Tongue (tissue), 1 donor: ENCODE measurements at regions not wholly inside any gene's neighbourhood (a gene's known extent, or its start where the extent isn't known, plus 50 kb on each side); places are given as distances from the start of the nearest gene placed in this dataset.

ENCODE experiments used
- DNase-seq: peaks from one replicate; pipeline ENCODE4 v3.0.0-alpha.2; 2015

GRCh38 chr2:217688494-217688893, 314.3 kb downstream of the TNS1 start:
- DNase-seq = no peak

DNA sequence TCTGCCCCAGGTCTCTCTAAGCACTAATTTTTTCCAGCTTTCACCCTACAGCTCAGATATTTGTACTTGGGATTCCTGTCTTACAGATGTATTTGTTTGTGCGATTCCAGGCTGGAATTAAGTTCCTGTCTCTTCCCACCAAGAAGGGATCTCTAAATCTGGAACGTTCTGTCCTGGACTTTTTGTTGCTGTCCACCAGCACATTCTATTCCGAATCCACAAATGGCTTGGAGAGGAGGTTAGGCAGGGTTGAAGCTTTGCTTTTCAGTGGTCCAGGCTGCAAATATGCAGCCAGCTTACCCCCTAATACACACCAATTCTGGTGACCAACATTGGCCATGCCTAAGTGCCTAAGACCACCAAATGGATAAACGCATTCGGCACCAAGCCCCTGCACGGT, 315.0 kb downstream of the TNS1 start:
- no peak for DNase-seq

- DNase-seq = peak; percentile 80
Observed at GRCh38 chr2:217685255-217685605, 317.6 kb downstream of the TNS1 start.

DNA sequence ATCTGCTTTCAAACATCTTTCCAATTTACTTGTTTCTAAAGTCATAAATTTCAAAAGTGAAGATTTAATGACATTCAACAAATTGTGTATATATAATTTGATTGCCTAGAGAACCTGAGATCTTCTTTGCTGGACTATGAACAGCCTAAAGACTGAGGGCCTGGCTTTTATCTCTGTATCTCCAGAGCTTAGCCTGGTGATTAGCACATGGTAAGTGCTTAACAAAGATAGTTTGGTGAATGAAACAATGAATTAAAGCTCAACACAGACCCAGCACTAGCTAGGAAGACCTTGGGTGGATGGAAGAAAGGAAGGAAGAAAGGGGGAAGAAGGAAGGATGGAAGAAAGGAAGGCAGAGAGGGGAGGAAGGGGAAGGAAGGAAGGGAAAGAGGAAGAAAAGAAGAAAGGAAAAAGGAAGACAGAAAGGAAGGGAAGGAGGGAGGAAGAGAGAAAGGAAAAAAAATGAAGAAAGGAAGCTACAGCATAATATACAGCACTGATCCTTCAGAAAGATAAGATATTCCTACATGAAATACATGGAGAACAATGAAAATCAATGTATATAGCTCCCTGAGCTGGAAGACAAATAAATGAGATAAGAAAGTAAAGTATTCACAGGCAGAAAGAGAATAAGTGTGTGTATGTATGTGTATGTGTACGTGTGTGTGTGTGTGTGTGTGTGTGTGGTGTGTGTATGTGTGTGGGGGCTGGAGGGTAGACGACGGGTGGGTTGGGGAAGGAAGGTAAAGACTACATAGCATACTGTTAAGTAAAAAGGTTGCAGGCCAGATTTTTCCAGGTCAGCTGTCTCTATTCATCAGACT, 318.2 kb downstream of the TNS1 start:
- no peak for DNase-seq

GRCh38 chr2:217683106-217683870, 319.5 kb downstream of the TNS1 start:
- peak; percentile 92 for DNase-seq

- peak; percentile 45 for DNase-seq
Observed at GRCh38 chr2:217681791-217682190, 321.0 kb downstream of the TNS1 start.

DNA sequence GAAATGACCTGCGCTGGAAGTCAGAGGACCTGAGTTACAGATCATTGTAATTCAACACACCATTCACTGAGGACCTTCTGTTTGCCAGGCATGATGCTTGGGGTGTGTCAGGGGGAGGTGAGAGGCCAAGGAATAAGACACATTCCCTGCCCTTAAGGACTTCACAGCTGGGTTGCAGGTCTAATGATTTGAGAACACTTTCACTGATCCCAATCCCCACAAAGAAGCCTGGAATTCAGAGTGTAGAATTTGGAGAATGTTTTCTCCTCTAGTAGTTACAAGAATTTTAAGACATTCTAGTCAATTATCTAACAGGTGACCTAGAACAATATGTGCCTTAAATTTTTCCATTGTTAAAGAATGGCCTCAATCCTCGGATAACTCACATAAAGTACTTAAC, 322.4 kb downstream of the TNS1 start:
- no peak for DNase-seq

GRCh38 chr2:217673627-217674026, 329.2 kb downstream of the TNS1 start:
- DNase-seq = no peak

GRCh38 chr2:217672472-217672871, 330.3 kb downstream of the TNS1 start:
- DNase-seq = no peak

DNA sequence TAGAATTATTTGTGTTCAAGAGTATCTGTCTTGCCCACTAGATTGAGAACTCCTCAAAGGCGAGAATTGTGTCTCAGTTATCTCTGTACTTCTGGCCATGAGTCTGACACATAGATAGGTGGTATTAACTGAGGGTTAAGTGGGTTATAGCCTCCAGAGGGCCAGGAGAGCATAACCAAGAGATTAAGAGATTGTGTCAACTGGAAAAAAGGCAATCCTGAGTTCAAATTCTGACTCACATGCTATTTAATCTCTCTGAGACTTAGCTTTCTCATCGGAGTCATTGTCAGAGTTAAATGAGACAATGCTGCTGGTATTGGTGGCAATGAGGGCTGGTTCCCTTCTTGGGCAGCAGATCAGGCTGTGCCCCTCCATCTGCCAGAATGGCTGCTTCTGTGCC, 330.9 kb downstream of the TNS1 start:
- no peak for DNase-seq

GRCh38 chr2:217671075-217671474, 331.7 kb downstream of the TNS1 start:
- no peak for DNase-seq

- no peak for DNase-seq
Observed at GRCh38 chr2:217669831-217670230, 333.0 kb downstream of the TNS1 start.

GRCh38 chr2:217667512-217667911, 335.3 kb downstream of the TNS1 start:
- peak; percentile 95 for DNase-seq

GRCh38 chr2:217667035-217667434, 335.8 kb downstream of the TNS1 start:
- DNase-seq = peak; percentile 58

- DNase-seq = no peak
Observed at GRCh38 chr2:217666338-217666737, 336.5 kb downstream of the TNS1 start.

- DNase-seq = peak; percentile 56
Observed at GRCh38 chr2:217664761-217665160, 338.0 kb downstream of the TNS1 start.

DNA sequence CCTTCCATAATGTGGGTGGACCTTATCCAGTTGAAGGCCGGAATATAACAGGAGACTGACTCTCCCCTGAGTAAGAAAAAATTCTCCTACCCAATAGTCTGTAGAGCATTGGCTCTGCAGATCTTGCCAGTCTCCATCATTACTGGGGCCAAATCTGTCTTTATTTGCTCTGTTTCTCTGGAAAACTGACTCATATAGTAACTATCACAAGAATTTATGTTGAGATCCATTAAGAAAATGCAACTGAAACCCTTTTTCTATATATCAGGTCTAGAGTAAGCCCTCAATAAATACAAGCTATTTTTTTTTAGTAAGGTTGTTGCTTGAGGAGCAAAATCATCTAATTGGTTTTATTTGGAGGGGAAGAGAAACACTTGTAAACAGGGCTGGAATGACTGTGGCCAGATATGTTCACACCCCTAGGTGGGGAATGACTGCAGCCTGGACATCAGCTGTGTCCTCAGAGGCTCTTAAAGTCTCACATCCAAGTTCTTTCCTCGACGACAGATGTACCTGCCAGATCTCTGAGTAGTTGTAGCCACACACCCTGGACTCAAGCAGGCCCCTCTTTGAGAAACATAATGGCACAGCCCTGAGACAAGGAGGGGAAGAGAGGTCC, 339.7 kb downstream of the TNS1 start:
- DNase-seq = no peak

DNA sequence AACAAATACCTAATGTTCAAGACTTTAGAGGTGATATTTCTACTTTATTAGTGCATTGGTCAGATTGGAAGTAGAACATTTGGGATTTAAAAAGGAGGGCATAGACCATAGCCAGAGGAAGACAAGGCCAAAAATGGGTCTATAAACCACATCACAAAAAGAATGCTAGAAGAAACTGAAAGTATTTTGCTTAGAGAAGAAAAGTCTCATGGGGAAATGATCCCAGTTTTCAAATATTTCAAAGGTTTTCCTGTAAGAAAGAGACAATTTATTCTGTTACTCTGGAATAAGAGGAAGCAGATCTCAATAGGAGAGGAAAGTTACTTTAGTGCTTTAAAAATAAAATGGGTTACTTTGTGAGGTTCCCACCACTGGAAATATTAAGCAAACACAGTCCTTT, 341.4 kb downstream of the TNS1 start:
- no peak for DNase-seq

DNA sequence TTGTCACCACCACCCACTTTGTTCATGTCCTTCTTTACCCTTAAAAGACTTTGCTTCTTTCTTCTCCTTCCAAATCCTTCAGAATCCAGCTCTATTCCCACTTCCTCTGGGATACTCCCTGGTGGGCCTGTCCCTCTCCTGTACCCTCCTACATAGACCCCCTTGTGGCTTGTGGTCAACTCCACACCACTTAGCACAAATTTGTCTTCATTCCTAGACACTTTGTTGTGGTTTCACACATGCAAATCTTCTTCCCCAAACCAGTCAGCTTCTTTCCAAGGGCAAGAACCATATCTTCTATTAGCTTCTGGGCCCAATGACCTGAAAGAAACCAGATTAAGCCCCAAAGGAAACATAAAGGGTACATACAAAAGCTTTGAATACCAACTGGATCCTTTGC, 342.4 kb downstream of the TNS1 start:
- DNase-seq = no peak

DNA sequence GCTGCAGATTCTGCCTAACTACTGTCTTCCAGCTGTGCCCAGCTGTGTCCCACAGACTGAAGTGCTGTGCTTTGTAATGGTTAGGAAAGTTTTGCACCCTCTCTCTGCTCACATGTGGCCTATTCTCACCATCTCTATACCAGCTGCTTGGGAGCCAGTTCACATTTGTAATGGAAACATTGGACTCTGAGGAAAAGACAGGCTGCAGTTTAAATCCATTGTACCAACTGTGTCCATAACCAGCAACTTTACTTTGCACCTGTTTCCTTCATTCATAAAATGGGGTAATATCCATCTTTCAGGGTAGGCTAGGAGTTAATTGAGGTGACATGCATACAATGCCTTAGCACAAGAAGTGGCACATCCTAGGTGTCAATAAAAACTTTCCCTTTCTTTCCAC, 344.0 kb downstream of the TNS1 start:
- peak; percentile 90 for DNase-seq

- DNase-seq = no peak
Observed at GRCh38 chr2:217657252-217657651, 345.5 kb downstream of the TNS1 start.

DNA sequence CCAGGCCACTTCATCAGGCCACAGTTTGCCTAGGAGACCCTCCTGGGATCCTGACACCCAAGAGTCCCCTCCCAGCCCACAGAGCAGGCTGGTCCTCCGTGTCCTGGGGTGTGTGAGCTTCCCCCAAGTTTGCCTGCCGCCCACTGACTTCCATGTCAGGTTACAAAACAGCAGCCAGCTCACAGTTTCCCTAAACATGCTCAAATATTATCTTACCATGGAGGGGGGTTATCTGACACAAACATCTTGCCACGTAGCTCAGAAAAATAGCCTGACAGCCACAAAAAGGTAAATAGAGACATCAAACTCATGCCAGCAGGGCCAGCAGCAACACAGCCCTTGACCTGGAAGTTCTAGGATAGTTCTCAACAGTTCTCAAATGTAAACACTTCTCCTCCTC, 346.5 kb downstream of the TNS1 start:
- DNase-seq = no peak

GRCh38 chr2:217655651-217656050, 347.1 kb downstream of the TNS1 start:
- DNase-seq = no peak
